ENCODE measurements at regions not wholly inside any gene's neighbourhood (a gene's known extent, or its start where the extent isn't known, plus 50 kb on each side); places are given as distances from the start of the nearest gene placed in this dataset.

DNA sequence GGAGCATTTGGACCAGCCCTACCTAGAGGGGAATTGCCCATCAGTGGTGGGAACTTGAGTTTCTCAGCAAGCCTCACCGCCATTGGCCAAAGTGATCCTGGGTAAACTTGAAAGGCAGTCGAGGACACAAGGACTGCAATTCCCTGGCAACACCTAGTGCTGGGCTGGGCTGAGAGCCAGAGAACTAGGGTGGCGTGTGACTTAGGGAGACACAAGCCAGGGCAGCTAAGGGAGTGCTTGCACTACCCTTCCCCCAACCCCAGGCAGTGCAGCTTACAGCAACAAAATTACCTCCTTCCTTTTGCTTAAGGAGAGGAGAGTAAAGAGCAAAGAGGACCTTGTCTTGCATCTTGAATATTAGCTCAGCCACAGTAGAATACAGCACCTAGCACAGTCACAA lies 176.9 kb upstream of the PRMT6 start:
- H3K4me3 ChIP-seq (replicated peaks; ENCODE audit: low read depth, low read length): no peak overlapping the region
- TF ChIP-seq, protein P1, sequence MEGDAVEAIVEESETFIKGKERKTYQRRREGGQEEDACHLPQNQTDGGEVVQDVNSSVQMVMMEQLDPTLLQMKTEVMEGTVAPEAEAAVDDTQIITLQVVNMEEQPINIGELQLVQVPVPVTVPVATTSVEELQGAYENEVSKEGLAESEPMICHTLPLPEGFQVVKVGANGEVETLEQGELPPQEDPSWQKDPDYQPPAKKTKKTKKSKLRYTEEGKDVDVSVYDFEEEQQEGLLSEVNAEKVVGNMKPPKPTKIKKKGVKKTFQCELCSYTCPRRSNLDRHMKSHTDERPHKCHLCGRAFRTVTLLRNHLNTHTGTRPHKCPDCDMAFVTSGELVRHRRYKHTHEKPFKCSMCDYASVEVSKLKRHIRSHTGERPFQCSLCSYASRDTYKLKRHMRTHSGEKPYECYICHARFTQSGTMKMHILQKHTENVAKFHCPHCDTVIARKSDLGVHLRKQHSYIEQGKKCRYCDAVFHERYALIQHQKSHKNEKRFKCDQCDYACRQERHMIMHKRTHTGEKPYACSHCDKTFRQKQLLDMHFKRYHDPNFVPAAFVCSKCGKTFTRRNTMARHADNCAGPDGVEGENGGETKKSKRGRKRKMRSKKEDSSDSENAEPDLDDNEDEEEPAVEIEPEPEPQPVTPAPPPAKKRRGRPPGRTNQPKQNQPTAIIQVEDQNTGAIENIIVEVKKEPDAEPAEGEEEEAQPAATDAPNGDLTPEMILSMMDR (IDR thresholded peaks at IDR 0.05; ENCODE audit: low read length, missing control alignments): no peak
- no peak for DNase-seq (ENCODE audit: low read depth)

GRCh38 chr1:106880226-106880625 lies 176.2 kb upstream of the PRMT6 start:
- no peak overlapping the region for H3K4me3 ChIP-seq (replicated peaks; ENCODE audit: low read depth, low read length)
- TF ChIP-seq, protein P1 (IDR thresholded peaks at IDR 0.05; ENCODE audit: low read length, missing control alignments): no peak
- no peak for DNase-seq (ENCODE audit: low read depth)

DNA sequence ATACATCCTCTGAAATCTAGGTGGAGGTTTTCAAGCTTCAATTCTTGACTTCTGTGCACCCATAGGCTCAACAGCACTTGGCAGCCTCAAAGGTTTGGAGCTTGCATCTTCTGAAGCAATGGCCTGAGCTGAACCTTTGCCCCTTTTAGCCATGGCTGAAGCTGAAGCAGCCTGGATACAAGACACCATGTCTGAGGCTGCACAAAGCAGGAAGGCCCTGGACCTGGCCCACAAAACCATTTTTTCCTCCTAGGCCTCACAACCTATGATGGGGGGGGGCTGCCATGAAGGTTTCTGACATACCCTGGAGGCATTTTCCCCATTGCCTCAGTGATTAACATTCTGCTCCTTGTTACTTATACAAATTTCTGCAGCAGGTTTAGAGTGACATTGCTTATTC lies 173.3 kb upstream of the PRMT6 start:
- no peak for DNase-seq (ENCODE audit: low read depth)
- H3K4me3 ChIP-seq (replicated peaks; ENCODE audit: low read depth, low read length): no peak overlapping the region
- TF ChIP-seq, protein P1 (IDR thresholded peaks at IDR 0.05; ENCODE audit: low read length, missing control alignments): no peak

DNA sequence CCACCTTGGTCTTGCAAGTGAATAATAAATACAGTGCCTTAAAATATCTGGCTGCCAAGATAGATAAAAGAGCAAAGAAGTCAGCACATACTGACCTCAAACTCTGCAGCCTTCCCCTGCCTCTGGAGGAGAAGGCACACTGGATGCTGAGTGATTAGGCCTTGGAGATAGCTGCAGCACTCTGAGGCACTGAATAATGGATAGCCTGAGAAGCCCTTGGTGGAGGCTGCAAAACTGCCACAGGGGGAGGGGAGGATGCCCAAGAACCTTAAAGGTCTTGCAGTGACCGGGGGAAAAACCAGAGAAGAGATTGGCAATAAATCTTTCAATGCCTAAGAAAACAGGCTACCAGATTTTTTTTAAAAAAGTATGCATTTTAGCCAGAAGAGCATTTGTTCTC lies 167.4 kb upstream of the PRMT6 start:
- no peak for DNase-seq (ENCODE audit: low read depth)
- TF ChIP-seq, protein P1 (IDR thresholded peaks at IDR 0.05; ENCODE audit: low read length, missing control alignments): no peak
- H3K4me3 ChIP-seq (replicated peaks; ENCODE audit: low read depth, low read length): no peak overlapping the region

DNA sequence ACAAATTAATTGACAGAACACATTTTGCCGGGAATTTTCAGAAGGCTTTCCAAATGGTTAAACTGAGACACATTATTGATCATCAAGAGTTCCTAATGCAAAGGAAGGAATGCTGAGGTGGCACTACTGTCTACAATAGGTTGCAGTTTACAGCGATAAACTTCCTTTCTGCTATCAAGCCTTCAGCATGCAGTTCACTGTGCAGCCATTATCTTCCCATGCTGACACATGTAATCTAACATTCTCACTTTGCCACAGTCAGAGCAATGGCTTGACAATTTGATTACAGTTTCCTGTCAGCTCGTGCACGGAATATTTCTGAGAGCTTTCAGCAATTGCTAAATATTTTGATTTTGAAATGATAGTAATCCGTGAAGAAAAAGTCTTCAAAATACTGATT lies 166.9 kb upstream of the PRMT6 start:
- no peak for DNase-seq (ENCODE audit: low read depth)
- TF ChIP-seq, protein P1 (IDR thresholded peaks at IDR 0.05; ENCODE audit: low read length, missing control alignments): no peak
- H3K4me3 ChIP-seq (replicated peaks; ENCODE audit: low read depth, low read length): no peak overlapping the region

DNA sequence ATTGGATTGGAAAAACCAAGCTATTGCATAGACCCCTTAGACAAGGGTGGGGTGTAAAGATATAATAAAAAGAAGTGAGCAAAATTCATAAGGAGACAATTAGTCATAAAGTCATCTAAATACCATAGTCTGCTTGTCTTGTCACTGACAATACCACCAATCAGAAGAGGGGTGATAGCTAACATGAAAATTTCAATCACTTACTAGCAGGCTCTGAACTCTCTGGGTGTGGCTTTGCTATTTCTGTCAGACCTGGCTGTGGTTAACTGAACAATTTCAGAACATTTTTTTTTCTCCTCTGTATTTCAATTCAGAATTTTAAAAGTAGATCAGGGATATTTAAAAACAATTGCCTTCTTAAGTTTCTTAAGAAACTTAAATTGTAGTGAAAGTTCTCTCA lies 158.5 kb upstream of the PRMT6 start:
- DNase-seq (ENCODE audit: low read depth): no peak
- H3K4me3 ChIP-seq (replicated peaks; ENCODE audit: low read depth, low read length): no peak overlapping the region
- TF ChIP-seq, protein P1 (IDR thresholded peaks at IDR 0.05; ENCODE audit: low read length, missing control alignments): no peak

DNA sequence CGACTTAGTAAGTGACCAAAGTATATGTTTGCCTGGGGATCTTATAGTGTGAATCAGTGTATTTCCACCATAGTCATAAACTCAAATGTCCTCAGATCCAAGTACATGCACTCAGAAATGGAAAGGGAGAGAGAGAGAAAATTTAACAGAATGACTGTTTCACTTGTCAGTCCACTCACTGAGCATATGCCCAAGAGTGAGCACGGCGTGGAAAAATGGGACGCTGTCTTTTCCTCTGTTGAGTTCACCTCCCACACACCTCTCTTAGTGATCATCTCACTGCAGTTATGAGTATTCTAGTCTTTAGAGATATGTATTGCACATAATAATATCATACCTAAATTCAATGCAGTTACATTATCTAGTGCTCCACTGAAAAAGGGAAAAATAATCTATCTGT lies 156.8 kb upstream of the PRMT6 start:
- H3K4me3 ChIP-seq (replicated peaks; ENCODE audit: low read depth, low read length): no peak overlapping the region
- no peak for DNase-seq (ENCODE audit: low read depth)
- TF ChIP-seq, protein P1 (IDR thresholded peaks at IDR 0.05; ENCODE audit: low read length, missing control alignments): no peak
